ENCODE measurements at regions not wholly inside any gene's neighbourhood (a gene's known extent, or its start where the extent isn't known, plus 50 kb on each side); places are given as distances from the start of the nearest gene placed in this dataset.
"Not testable (repeated sequence)": the region's sequence is repeated elsewhere in the genome, so short reads cannot be mapped to it uniquely, and the experiment has no call there.

DNA sequence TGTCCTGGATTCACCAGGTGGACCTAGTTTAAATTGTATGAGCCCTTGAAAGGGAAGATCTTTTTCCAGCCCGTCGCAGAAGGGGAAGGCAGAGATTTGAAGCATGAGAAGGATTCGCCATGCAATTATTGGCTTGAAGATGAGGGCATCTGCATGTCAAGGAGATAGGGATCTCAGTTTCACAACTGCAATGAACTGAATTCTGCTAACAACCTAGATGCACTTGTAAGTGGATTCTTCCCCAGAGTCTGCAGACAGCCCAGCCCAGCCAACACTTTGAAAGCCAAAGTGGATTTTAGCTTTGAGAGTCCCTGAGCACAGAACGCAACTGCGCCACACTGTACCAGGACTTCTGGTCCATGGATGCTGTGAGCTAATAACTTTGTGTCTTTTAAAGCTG, 286.0 kb downstream of the TSN start:
- no peak for DNase-seq (ENCODE audit: low read depth)
- no peak overlapping the region for H3K4me3 ChIP-seq (ENCODE audit: control insufficient read depth, low read depth, low read length)
- TF ChIP-seq, protein P1, sequence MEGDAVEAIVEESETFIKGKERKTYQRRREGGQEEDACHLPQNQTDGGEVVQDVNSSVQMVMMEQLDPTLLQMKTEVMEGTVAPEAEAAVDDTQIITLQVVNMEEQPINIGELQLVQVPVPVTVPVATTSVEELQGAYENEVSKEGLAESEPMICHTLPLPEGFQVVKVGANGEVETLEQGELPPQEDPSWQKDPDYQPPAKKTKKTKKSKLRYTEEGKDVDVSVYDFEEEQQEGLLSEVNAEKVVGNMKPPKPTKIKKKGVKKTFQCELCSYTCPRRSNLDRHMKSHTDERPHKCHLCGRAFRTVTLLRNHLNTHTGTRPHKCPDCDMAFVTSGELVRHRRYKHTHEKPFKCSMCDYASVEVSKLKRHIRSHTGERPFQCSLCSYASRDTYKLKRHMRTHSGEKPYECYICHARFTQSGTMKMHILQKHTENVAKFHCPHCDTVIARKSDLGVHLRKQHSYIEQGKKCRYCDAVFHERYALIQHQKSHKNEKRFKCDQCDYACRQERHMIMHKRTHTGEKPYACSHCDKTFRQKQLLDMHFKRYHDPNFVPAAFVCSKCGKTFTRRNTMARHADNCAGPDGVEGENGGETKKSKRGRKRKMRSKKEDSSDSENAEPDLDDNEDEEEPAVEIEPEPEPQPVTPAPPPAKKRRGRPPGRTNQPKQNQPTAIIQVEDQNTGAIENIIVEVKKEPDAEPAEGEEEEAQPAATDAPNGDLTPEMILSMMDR (conservative IDR thresholded peaks at IDR 0.05; ENCODE audit: control insufficient read depth, insufficient read depth, low read depth, low read length): no peak

DNA sequence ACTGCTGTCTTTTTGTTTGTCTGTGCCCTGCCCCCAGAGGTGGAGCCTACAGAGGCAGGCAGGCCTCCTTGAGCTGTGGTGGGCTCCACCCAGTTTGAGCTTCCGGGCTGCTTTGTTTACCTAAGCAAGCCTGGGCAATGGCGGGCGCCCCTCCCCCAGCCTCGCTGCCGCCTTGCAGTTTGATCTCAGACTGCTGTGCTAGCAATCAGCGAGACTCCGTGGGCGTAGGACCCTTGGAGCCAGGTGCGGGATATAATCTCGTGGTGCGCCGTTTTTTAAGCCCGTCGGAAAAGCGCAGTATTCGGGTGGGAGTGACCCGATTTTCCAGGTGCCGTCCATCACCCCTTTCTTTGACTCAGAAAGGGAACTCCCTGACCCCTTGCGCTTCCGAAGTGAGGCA, 296.2 kb downstream of the TSN start:
- not testable (repeated sequence) for DNase-seq (ENCODE audit: low read depth); H3K4me3 ChIP-seq (ENCODE audit: control insufficient read depth, low read depth, low read length)

DNA sequence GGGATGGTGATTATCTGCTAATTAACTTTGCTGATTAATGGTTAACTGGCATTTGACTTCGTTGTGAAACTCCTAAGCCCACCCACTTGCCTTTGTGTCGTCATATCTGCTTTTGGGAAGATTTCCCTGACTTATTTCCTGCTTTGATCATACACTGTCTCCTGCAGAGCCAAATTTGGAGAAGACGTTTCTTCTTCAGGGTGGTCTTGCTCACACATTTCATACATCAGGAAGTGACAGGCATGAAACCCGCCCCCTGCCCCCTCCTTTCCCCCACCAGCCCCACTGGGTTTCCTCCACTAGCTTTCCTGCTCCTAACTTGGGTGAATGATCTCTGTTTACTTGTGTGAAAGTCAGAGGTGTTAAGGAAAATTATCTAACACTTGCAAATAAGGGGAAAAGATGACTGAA, 300.1 kb downstream of the TSN start:
- peak; percentile 13 for DNase-seq (ENCODE audit: low read depth)
- no peak overlapping the region for H3K4me3 ChIP-seq (ENCODE audit: control insufficient read depth, low read depth, low read length)
- TF ChIP-seq, protein P1 (conservative IDR thresholded peaks at IDR 0.05; ENCODE audit: control insufficient read depth, insufficient read depth, low read depth, low read length): no peak

DNA sequence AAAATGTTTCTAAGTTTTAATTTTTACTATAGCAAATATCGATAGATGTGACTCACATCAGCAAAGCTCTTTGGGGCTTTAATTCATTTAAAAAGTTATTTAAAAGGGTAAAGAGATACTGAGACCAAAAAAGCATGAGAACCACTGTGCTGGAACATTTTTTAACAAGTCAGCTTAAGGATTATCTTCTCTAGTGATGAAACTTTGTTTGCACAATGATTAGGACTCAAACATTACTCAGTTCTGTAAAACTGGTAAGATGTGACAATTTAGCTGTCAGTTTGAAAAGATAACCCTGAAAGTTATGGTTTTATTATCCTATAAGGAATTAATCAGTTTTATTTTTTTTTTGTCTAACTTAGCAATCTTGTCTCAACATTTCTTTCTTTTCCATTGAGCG, 301.4 kb downstream of the TSN start:
- TF ChIP-seq, protein P1 (conservative IDR thresholded peaks at IDR 0.05; ENCODE audit: control insufficient read depth, insufficient read depth, low read depth, low read length): no peak
- no peak for DNase-seq (ENCODE audit: low read depth)
- H3K4me3 ChIP-seq (ENCODE audit: control insufficient read depth, low read depth, low read length): no peak overlapping the region

DNA sequence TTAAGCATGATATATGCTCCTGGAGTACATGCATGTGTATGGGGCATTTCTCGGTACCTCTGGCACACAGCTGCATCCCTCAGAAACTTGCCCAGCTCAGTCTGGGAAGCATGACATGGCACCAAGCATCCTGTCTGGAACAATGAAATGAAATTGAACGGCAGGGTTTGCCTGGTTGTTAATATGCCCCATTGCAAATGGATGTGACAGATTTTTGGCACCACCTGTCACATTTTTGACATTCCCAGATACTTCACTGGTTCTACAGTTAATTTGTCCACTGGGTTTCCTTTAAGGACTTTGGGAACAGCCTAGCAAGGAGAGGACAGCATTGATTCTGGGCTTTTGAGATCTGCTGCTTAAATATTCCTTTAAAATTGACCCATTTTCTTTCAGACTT, 305.8 kb downstream of the TSN start:
- H3K4me3 ChIP-seq (ENCODE audit: control insufficient read depth, low read depth, low read length): no peak overlapping the region
- DNase-seq (ENCODE audit: low read depth): no peak
- TF ChIP-seq, protein P1 (conservative IDR thresholded peaks at IDR 0.05; ENCODE audit: control insufficient read depth, insufficient read depth, low read depth, low read length): no peak

DNA sequence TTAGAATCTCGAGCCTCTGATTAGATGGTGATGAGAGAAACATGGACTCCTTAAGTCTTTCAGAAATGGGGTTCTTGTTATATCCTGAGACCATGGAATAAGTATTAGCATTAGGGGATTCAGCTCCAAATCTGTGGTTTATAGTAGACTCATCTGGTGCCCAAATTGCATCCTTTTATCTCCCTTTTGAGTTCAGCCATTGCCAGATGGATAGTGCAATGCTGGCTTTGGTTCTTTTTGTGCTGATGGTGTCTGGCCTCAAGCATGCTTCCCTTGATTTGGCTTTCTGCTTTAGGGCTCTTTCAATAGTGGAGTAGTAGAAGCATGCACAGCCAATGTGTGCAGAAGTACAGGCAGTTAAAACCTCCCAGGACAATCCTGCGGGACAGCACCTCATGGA, 306.4 kb downstream of the TSN start:
- no peak overlapping the region for H3K4me3 ChIP-seq (ENCODE audit: control insufficient read depth, low read depth, low read length)
- TF ChIP-seq, protein P1 (conservative IDR thresholded peaks at IDR 0.05; ENCODE audit: control insufficient read depth, insufficient read depth, low read depth, low read length): no peak
- no peak for DNase-seq (ENCODE audit: low read depth)

DNA sequence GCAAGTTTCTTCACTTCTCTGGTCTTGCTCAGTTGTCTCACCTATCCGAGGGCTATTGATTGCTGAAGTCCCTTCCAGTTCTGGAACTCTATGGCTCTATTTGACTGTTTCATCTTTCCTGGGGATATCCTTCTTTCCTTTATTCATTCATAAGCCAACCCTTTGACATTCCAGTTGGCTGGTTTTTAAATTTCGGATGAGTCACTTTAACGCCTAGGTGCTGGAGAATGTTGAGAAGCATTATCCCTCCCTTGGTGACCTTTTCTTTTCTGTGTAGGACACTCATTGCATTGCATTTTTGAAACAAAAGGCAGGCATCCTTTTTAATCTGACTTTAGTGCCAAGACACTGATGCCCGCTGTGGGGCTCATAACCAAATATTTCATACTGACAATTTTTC, 307.1 kb downstream of the TSN start:
- H3K4me3 ChIP-seq (ENCODE audit: control insufficient read depth, low read depth, low read length): no peak overlapping the region
- TF ChIP-seq, protein P1 (conservative IDR thresholded peaks at IDR 0.05; ENCODE audit: control insufficient read depth, insufficient read depth, low read depth, low read length): no peak

More for the DNA sequence above, 307.1 kb downstream of the TSN start:
- DNase-seq (ENCODE audit: low read depth): no peak

Data from fibroblast of mammary gland (primary cell).